Neural cell (in vitro differentiated cells): ENCODE measurements at regions not wholly inside any gene's neighbourhood (a gene's known extent, or its start where the extent isn't known, plus 50 kb on each side); places are given as distances from the start of the nearest gene placed in this dataset.

Source experiments
- MXI1 ChIP-seq: fragments of 450-650 bp; conservative IDR thresholded peaks from 2 replicates; pipeline ENCODE4 v1.6.1; 2014; ENCODE audit warnings: antibody characterized with exemption, mild to moderate bottlenecking; ENCODE audit not compliant: poor library complexity, severe bottlenecking
- POLR2AphosphoS5 ChIP-seq: IDR thresholded peaks from 2 replicates; pipeline ENCODE4 v1.6.1; 2012
- RAD21 ChIP-seq: fragments of 450-650 bp; conservative IDR thresholded peaks from 2 replicates; pipeline ENCODE4 v1.6.1; 2014; ENCODE audit warnings: antibody characterized with exemption, mild to moderate bottlenecking, moderate library complexity
- TF ChIP-seq, protein P1 (sequence below): fragments of 450-650 bp; IDR thresholded peaks from 2 replicates; pipeline ENCODE4 v1.5.1; 2014; ENCODE audit warnings: antibody characterized with exemption, mild to moderate bottlenecking, moderate library complexity; ENCODE audit not compliant: poor library complexity, severe bottlenecking
- TF ChIP-seq, protein P2 (sequence below): IDR thresholded peaks from 2 replicates; pipeline ENCODE4 v1.6.1; 2012; ENCODE audit warnings: borderline replicate concordance

DNA sequence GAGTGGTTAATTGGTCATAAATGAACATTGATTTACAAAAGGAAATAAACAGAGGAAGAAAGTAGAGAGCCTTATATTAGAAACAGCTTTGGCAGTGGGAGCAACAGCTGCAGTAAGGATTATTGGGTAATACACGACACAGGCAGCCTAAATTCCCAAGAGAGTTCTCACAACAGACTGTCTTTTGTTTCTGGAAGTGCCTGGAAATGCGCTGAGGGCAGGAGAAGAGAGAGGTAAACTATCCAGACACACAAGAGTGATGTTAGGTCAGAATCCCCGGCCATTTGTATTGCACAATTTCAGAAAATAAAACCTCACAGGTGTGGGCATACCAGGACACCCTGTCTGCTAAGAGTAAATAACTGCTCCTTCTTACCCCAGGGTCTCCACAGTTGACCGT is 450.4 kb upstream of the CTNND2 start:
- TF ChIP-seq RAD21: no peak
- TF ChIP-seq, protein P1, sequence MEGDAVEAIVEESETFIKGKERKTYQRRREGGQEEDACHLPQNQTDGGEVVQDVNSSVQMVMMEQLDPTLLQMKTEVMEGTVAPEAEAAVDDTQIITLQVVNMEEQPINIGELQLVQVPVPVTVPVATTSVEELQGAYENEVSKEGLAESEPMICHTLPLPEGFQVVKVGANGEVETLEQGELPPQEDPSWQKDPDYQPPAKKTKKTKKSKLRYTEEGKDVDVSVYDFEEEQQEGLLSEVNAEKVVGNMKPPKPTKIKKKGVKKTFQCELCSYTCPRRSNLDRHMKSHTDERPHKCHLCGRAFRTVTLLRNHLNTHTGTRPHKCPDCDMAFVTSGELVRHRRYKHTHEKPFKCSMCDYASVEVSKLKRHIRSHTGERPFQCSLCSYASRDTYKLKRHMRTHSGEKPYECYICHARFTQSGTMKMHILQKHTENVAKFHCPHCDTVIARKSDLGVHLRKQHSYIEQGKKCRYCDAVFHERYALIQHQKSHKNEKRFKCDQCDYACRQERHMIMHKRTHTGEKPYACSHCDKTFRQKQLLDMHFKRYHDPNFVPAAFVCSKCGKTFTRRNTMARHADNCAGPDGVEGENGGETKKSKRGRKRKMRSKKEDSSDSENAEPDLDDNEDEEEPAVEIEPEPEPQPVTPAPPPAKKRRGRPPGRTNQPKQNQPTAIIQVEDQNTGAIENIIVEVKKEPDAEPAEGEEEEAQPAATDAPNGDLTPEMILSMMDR: no peak
- TF ChIP-seq, protein P2, sequence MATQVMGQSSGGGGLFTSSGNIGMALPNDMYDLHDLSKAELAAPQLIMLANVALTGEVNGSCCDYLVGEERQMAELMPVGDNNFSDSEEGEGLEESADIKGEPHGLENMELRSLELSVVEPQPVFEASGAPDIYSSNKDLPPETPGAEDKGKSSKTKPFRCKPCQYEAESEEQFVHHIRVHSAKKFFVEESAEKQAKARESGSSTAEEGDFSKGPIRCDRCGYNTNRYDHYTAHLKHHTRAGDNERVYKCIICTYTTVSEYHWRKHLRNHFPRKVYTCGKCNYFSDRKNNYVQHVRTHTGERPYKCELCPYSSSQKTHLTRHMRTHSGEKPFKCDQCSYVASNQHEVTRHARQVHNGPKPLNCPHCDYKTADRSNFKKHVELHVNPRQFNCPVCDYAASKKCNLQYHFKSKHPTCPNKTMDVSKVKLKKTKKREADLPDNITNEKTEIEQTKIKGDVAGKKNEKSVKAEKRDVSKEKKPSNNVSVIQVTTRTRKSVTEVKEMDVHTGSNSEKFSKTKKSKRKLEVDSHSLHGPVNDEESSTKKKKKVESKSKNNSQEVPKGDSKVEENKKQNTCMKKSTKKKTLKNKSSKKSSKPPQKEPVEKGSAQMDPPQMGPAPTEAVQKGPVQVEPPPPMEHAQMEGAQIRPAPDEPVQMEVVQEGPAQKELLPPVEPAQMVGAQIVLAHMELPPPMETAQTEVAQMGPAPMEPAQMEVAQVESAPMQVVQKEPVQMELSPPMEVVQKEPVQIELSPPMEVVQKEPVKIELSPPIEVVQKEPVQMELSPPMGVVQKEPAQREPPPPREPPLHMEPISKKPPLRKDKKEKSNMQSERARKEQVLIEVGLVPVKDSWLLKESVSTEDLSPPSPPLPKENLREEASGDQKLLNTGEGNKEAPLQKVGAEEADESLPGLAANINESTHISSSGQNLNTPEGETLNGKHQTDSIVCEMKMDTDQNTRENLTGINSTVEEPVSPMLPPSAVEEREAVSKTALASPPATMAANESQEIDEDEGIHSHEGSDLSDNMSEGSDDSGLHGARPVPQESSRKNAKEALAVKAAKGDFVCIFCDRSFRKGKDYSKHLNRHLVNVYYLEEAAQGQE: no peak
- no peak for TF ChIP-seq MXI1
- no peak for TF ChIP-seq POLR2AphosphoS5
